SK-N-SH (cell line): ENCODE measurements at regions not wholly inside any gene's neighbourhood (a gene's known extent, or its start where the extent isn't known, plus 50 kb on each side); places are given as distances from the start of the nearest gene placed in this dataset.

Experiments
- CTCF ChIA-PET: fragments of 300-600, 350-600 bp; formaldehyde crosslinking; extraction: SDS; loops from one replicate; lab custom pipeline; 2021; lab: Yijun Ruan, JAX
- POLR2A ChIA-PET: fragments of 350-600 bp; sonication (Branson Sonifier 250); formaldehyde crosslinking; extraction: SDS; loops from one replicate; lab custom pipeline; 2020; ENCODE audit warnings: antibody characterized with exemption, inconsistent platforms; lab: Yijun Ruan, JAX
- DNase-seq: peaks from one replicate; pipeline ENCODE4 v3.0.0; 2012
- H2AFZ ChIP-seq: fragments of 200-600 bp; sonication (generic); 2 replicates; pipeline ENCODE4 v1.8.1; 2016; ENCODE audit warnings: antibody characterized with exemption, mild to moderate bottlenecking, low read depth
- H3F3A ChIP-seq: fragments of 200-600 bp; sonication (generic); replicated peaks from 2 replicates; pipeline ENCODE3; 2016; ENCODE audit warnings: antibody characterized with exemption, mild to moderate bottlenecking; ENCODE audit not compliant: insufficient read depth
- H3K27ac ChIP-seq, 2 experiments: fragments of 200-500 bp in 1 of 2; fragments of 200-600 bp in 1 of 2; sonication (Bioruptor generic) in 1 of 2; sonication (generic), shearing (Covaris generic) in 1 of 2; 2 replicates each; pipeline versions ENCODE4 v1.5.1 to v1.6.1; 2014 to 2016; ENCODE audit warnings: low read depth in 2 of 2, inconsistent platforms in 1 of 2, low read length in 1 of 2, mild to moderate bottlenecking in 1 of 2, mixed read lengths in 1 of 2
- H3K27me3 ChIP-seq: fragments of 200-600 bp; sonication (generic), shearing (Covaris generic); 2 replicates; pipeline ENCODE4 v1.6.1; 2016; ENCODE audit warnings: mixed run types; ENCODE audit not compliant: insufficient read depth
- H3K36me3 ChIP-seq, 2 experiments: fragments of 200-500 bp in 1 of 2; fragments of 200-600 bp in 1 of 2; sonication (Bioruptor generic) in 1 of 2; sonication (generic) in 1 of 2; replicated peaks in 1 of 2; 2 replicates each; pipeline versions ENCODE3 to v1.5.1; 2014 to 2016; ENCODE audit warnings: low read length in 1 of 2, mild to moderate bottlenecking in 1 of 2; ENCODE audit not compliant: insufficient read depth in 2 of 2, control insufficient read depth in 1 of 2
- H3K4me1 ChIP-seq, 2 experiments: fragments of 200-500 bp in 1 of 2; fragments of 200-600 bp in 1 of 2; sonication (Bioruptor generic) in 1 of 2; sonication (generic), shearing (Covaris generic) in 1 of 2; 2 replicates each; pipeline versions ENCODE4 v1.5.1 to v1.6.1; 2014 to 2016; ENCODE audit warnings: low read depth in 1 of 2, low read length in 1 of 2, mixed run types in 1 of 2; ENCODE audit not compliant: insufficient read depth in 2 of 2, control insufficient read depth in 1 of 2
- H3K4me2 ChIP-seq: fragments of 200-600 bp; sonication (generic), shearing (Covaris generic); 2 replicates; pipeline ENCODE4 v1.6.1; 2017; ENCODE audit warnings: mixed run types
- H3K4me3 ChIP-seq, 2 experiments: fragments of 200-500 bp in 1 of 2; fragments of 200-600 bp in 1 of 2; sonication (Bioruptor generic) in 1 of 2; sonication (generic), shearing (Covaris generic) in 1 of 2; 2 replicates each; pipeline versions ENCODE4 v1.5.1 to v1.8.1; 2014 to 2016; ENCODE audit warnings: low read depth in 2 of 2, inconsistent platforms in 1 of 2, low read length in 1 of 2, mild to moderate bottlenecking in 1 of 2, mixed read lengths in 1 of 2, moderate library complexity in 1 of 2
- H3K79me2 ChIP-seq: fragments of 200-600 bp; sonication (generic); 2 replicates; pipeline ENCODE4 v1.8.1; 2017; ENCODE audit warnings: mild to moderate bottlenecking; ENCODE audit not compliant: insufficient read depth
- H3K9ac ChIP-seq: fragments of 200-600 bp; sonication (generic); 2 replicates; pipeline ENCODE4 v1.6.1; 2017; ENCODE audit warnings: mixed run types
- H3K9me2 ChIP-seq: fragments of 200-600 bp; sonication (generic); 2 replicates; pipeline ENCODE4 v1.6.1; 2017; ENCODE audit warnings: mixed run types
- H3K9me3 ChIP-seq: fragments of 200-600 bp; sonication (generic); 2 replicates; pipeline ENCODE4 v1.6.1; 2017; ENCODE audit warnings: mixed run types, mild to moderate bottlenecking, moderate library complexity
- H4K20me1 ChIP-seq: fragments of 200-600 bp; sonication (generic); 2 replicates; pipeline ENCODE4 v1.6.1; 2017; ENCODE audit warnings: mild to moderate bottlenecking, mixed run types; ENCODE audit not compliant: insufficient read depth
- CHD2 ChIP-seq: fragments of 150-350 bp; IDR thresholded peaks from 2 replicates; pipeline ENCODE4 v1.6.1; 2018; ENCODE audit warnings: low read length; ENCODE audit not compliant: partially characterized antibody
- GABPA ChIP-seq: IDR thresholded peaks from 2 replicates; pipeline ENCODE4 v1.4.0; 2012; ENCODE audit warnings: low read depth, mild to moderate bottlenecking
- GATA2 ChIP-seq: sonication (generic); formaldehyde crosslinking; IDR thresholded peaks from 2 replicates; pipeline ENCODE4 v1.5.0; 2020; ENCODE audit warnings: mild to moderate bottlenecking, missing genetic modification reagents
- JUND ChIP-seq: IDR thresholded peaks from 2 replicates; pipeline ENCODE4 v1.4.0; 2012
- NRF1 ChIP-seq: IDR thresholded peaks from 2 replicates; pipeline ENCODE4 v1.6.1; 2012; ENCODE audit warnings: low read depth, mild to moderate bottlenecking, low read length
- POLR2AphosphoS5 ChIP-seq: IDR thresholded peaks from 2 replicates; pipeline ENCODE4 v1.6.1; 2012; ENCODE audit warnings: low read depth, low read length
- RAD21 ChIP-seq: IDR thresholded peaks from 2 replicates; pipeline ENCODE4 v1.6.1; 2012; ENCODE audit warnings: mild to moderate bottlenecking, low read length
- RCOR1 ChIP-seq: fragments of 150-350 bp; IDR thresholded peaks from 2 replicates; pipeline ENCODE4 v1.6.1; 2017; ENCODE audit warnings: antibody characterized with exemption, low read length
- RFX5 ChIP-seq: IDR thresholded peaks from 2 replicates; pipeline ENCODE4 v1.6.1; 2012; ENCODE audit warnings: mild to moderate bottlenecking, improper control_type of control experiment, low read length
- RXRA ChIP-seq: IDR thresholded peaks from 2 replicates; pipeline ENCODE4 v1.4.0; 2012; ENCODE audit warnings: low read depth, mild to moderate bottlenecking, borderline replicate concordance
- SIN3A ChIP-seq: IDR thresholded peaks from 2 replicates; pipeline ENCODE4 v1.6.1; 2012; ENCODE audit warnings: low read depth, mild to moderate bottlenecking, low read length, moderate library complexity, borderline replicate concordance
- TAF1 ChIP-seq: IDR thresholded peaks from 2 replicates; pipeline ENCODE4 v1.6.1; 2012; ENCODE audit warnings: low read depth, mild to moderate bottlenecking, low read length, moderate library complexity, borderline replicate concordance
- TCF12 ChIP-seq: IDR thresholded peaks from 2 replicates; pipeline ENCODE4 v1.4.0; 2012
- TEAD4 ChIP-seq: IDR thresholded peaks from 2 replicates; pipeline ENCODE4 v1.4.0; 2012; ENCODE audit warnings: mild to moderate bottlenecking, borderline replicate concordance; ENCODE audit not compliant: insufficient read depth
- USF1 ChIP-seq: IDR thresholded peaks from 2 replicates; pipeline ENCODE4 v1.4.0; 2012; ENCODE audit warnings: low read depth, borderline replicate concordance
- USF2 ChIP-seq: fragments of 150-350 bp; IDR thresholded peaks from 2 replicates; pipeline ENCODE4 v1.6.1; 2017; ENCODE audit warnings: antibody characterized with exemption, low read length, low read depth, borderline replicate concordance
- YY1 ChIP-seq: IDR thresholded peaks from 2 replicates; pipeline ENCODE4 v1.4.0; 2012; ENCODE audit warnings: low read depth, mild to moderate bottlenecking
- ZBTB33 ChIP-seq: IDR thresholded peaks from 2 replicates; pipeline ENCODE4 v1.4.0; 2012; ENCODE audit warnings: low read depth, borderline replicate concordance
- WGBS: methylation state at CpG from one replicate; pipeline ENCODE4 v1.1.6; 2017; ENCODE audit warnings: low lambda C conversion rate; 5-methylcytosine and 5-hydroxymethylcytosine counted together
- TF ChIP-seq, protein P1 (sequence below): IDR thresholded peaks from 2 replicates; pipeline ENCODE4 v1.4.0; 2012; ENCODE audit warnings: low read depth
- TF ChIP-seq, protein P2 (sequence below): fragments of 150-350 bp; IDR thresholded peaks from 2 replicates; pipeline ENCODE4 v1.6.1; 2016; ENCODE audit warnings: mild to moderate bottlenecking, low read depth, low read length

DNA sequence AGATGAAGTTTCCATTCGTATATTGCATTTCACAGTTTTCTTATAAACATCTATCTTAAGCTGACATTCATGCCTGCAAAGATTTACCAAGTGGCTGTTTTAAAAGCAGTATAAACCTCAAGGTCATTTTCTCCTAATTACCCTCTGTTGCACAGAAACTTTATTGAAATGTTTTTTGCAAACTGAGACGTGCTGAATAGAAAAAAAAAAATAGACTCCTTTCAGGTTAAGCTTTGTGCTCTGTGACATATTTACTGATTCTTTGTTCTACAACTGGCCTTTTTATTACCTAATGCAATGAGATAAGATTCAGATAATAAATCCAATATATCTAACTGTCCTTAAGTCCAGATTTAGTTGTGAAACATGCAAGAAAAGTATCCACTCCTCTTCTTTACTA is 938.7 kb downstream of the DSC3 start:
- Histone ChIP-seq H3K9me2 (no peaks in the 10 kb centered on the region), H3K9ac (no peak overlapping the region), H3K36me3 (no peaks in the 10 kb centered on the region), H3K9me3 (no peaks in the 10 kb centered on the region), H3F3A (no peaks in the 10 kb centered on the region), H3K79me2 (no peaks in the 10 kb centered on the region), H3K4me1 (no peaks in the 10 kb centered on the region), H3K4me2 (no peak overlapping the region), H4K20me1 (no peaks in the 10 kb centered on the region), H3K27me3 (no peaks in the 10 kb centered on the region), H3K27ac (no peak overlapping the region), H2AFZ (no peak overlapping the region), H3K4me3 (no peak overlapping the region)
- DNase-seq = no peak
- WGBS = 62% methylated on average over 2 of the region's 2 CpGs
- ChIA-PET CTCF (no interaction called here), POLR2A (no interaction called here)
- TF ChIP-seq POLR2AphosphoS5 = no peak
- no peak for TF ChIP-seq RFX5
- no peak for TF ChIP-seq YY1
- TF ChIP-seq CHD2 = no peak
- TF ChIP-seq ZBTB33 = no peak
- TF ChIP-seq RXRA = no peak
- TF ChIP-seq USF2 = no peak
- no peak for TF ChIP-seq GABPA
- TF ChIP-seq JUND = no peak
- TF ChIP-seq RAD21 = no peak
- no peak for TF ChIP-seq TAF1
- TF ChIP-seq, protein P1, sequence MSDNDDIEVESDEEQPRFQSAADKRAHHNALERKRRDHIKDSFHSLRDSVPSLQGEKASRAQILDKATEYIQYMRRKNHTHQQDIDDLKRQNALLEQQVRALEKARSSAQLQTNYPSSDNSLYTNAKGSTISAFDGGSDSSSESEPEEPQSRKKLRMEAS = no peak
- no peak for TF ChIP-seq USF1
- TF ChIP-seq TCF12 = no peak
- TF ChIP-seq NRF1 = no peak
- TF ChIP-seq RCOR1 = no peak
- TF ChIP-seq GATA2 (CRISPR knock-in tag) = no peak
- TF ChIP-seq TEAD4 = no peak
- TF ChIP-seq, protein P2, sequence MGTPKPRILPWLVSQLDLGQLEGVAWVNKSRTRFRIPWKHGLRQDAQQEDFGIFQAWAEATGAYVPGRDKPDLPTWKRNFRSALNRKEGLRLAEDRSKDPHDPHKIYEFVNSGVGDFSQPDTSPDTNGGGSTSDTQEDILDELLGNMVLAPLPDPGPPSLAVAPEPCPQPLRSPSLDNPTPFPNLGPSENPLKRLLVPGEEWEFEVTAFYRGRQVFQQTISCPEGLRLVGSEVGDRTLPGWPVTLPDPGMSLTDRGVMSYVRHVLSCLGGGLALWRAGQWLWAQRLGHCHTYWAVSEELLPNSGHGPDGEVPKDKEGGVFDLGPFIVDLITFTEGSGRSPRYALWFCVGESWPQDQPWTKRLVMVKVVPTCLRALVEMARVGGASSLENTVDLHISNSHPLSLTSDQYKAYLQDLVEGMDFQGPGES = no peak
- TF ChIP-seq SIN3A = no peak
